Adrenal gland (tissue), 5 donors: ENCODE measurements at regions not wholly inside any gene's neighbourhood (a gene's known extent, or its start where the extent isn't known, plus 50 kb on each side); places are given as distances from the start of the nearest gene placed in this dataset.

Experiments
- CTCF ChIP-seq, 6 experiments: fragments of 450-650 bp in 4 of 6; fragments of 200-600 bp in 2 of 6; sonication (generic) in 1 of 6; IDR thresholded peaks; 1 replicate in 5 of 6; 2 replicates in 1 of 6; pipeline versions ENCODE4 v1.5.1 to v1.8.0; 2016 to 2021; ENCODE audit warnings: antibody characterized with exemption in 6 of 6, mild to moderate bottlenecking in 2 of 6, moderate library complexity in 1 of 6
- POLR2A ChIP-seq, 2 donors: fragments of 450-650 bp; IDR thresholded peaks; one replicate each; pipeline ENCODE4 v1.6.1; 2017; ENCODE audit warnings: antibody characterized with exemption in 2 of 2, mild to moderate bottlenecking in 2 of 2, moderate library complexity in 1 of 2
- donor health status: DM: no; HTN: no; CAD: no.

GRCh38 chr1:108050158-108050557 lies 85.2 kb upstream of the VAV3 start:
- TF ChIP-seq CTCF (IDR thresholded peaks at IDR 0.05) (no peak), POLR2A (IDR thresholded peaks at IDR 0.05) (no peak)
